Endodermal cell (in vitro differentiated cells): ENCODE measurements at regions not wholly inside any gene's neighbourhood (a gene's known extent, or its start where the extent isn't known, plus 50 kb on each side); places are given as distances from the start of the nearest gene placed in this dataset.

Experiments used
- DNase-seq: peaks from one replicate; pipeline ENCODE4 v3.0.0-alpha.2; 2017
- H3K27ac ChIP-seq: 2 replicates; pipeline ENCODE4 v1.5.1; 2013; ENCODE audit warnings: mild to moderate bottlenecking, low read depth, low read length, moderate library complexity
- H3K27me3 ChIP-seq: 2 replicates; pipeline ENCODE4 v1.6.1; 2013; ENCODE audit warnings: mild to moderate bottlenecking, low read length, moderate library complexity; ENCODE audit not compliant: insufficient read depth, control insufficient read depth, poor library complexity, severe bottlenecking
- H3K36me3 ChIP-seq: 2 replicates; pipeline ENCODE4 v1.7.0; 2013; ENCODE audit warnings: mild to moderate bottlenecking, low read length, moderate library complexity; ENCODE audit not compliant: control insufficient read depth, insufficient read depth
- H3K4me1 ChIP-seq: one replicate; pipeline ENCODE4 v1.7.0; 2013; ENCODE audit warnings: low read length; ENCODE audit not compliant: control insufficient read depth, insufficient read depth
- H3K4me3 ChIP-seq: 2 replicates; pipeline ENCODE4 v1.5.1; 2013; ENCODE audit warnings: mild to moderate bottlenecking, low read length, moderate library complexity
- H3K9ac ChIP-seq: 2 replicates; pipeline ENCODE4 v1.6.1; 2013; ENCODE audit warnings: mild to moderate bottlenecking, low read length, moderate library complexity; ENCODE audit not compliant: poor library complexity, severe bottlenecking; ENCODE audit errors: extremely low read depth
- H3K9me3 ChIP-seq: 2 replicates; pipeline ENCODE4 v1.6.1; 2013; ENCODE audit warnings: mild to moderate bottlenecking, low read length, moderate library complexity; ENCODE audit not compliant: control insufficient read depth
- H3K27ac Mint-ChIP-seq: 2 replicates; pipeline ENCODE4 v1.8.0; 2020; ENCODE audit warnings: mixed read lengths
- H3K27me3 Mint-ChIP-seq: 2 replicates; pipeline ENCODE4 v1.8.0; 2021; ENCODE audit warnings: mild to moderate bottlenecking, mixed read lengths; ENCODE audit not compliant: insufficient read depth
- H3K36me3 Mint-ChIP-seq: 2 replicates; pipeline ENCODE4 v1.8.0; 2020; ENCODE audit warnings: low read depth, mixed read lengths
- H3K4me1 Mint-ChIP-seq: 2 replicates; pipeline ENCODE4 v1.8.0; 2020; ENCODE audit warnings: mixed read lengths
- H3K4me3 Mint-ChIP-seq: 2 replicates; pipeline ENCODE4 v1.8.0; 2020; ENCODE audit warnings: mild to moderate bottlenecking, moderate library complexity, mixed read lengths
- H3K9me3 Mint-ChIP-seq: 2 replicates; pipeline ENCODE4 v1.8.0; 2020; ENCODE audit warnings: mild to moderate bottlenecking, mixed read lengths
- WGBS, 2 experiments: methylation state at CpG; one replicate each; pipeline versions ENCODE4 v1.1.5 to v1.1.7; 2013; ENCODE audit warnings: missing lambda C conversion rate in 2 of 2, mixed read lengths in 1 of 2; ENCODE audit not compliant: insufficient coverage in 1 of 2, insufficient read length in 1 of 2; 5-methylcytosine and 5-hydroxymethylcytosine counted together
- TF ChIP-seq, protein P1 (sequence below): fragments of 200-600 bp; sonication (generic); conservative IDR thresholded peaks from 2 replicates; pipeline ENCODE4 v1.5.0; 2021; ENCODE audit warnings: antibody characterized with exemption, mild to moderate bottlenecking

DNA sequence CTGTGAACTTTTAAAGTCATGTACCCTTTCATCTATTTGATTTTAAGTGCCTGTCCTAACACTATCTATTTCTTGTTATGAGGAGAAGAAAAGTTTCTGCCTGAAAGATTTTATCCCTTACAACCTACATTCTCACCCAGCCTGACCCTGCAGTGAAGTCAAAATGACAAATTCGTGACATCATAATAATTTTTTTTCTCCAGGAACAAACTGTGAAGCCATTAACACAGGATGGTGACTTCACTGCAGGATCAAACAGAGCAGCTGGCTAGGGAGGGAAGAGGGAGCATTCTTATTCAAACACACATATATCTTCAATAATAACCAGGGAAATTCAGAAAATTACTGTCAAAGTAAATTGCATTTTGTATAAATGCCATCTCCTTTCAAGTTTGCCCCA is 147.8 kb upstream of the PRMT6 start:
- Mint-ChIP-seq H3K4me3 (no peak overlapping the region), H3K9me3 (no peaks in the 10 kb centered on the region), H3K27ac (no peak overlapping the region), H3K36me3 (no peaks in the 10 kb centered on the region), H3K27me3 (no peaks in the 10 kb centered on the region), H3K4me1 (no peaks in the 10 kb centered on the region)
- no peak overlapping the region for H3K27ac ChIP-seq
- 90% methylated on average over 1 of the region's 1 CpG; no CpG with 5 or more reads in 1 of the 2 experiments for WGBS, 2 experiments
- no peak for DNase-seq
- no peak overlapping the region for H3K4me3 ChIP-seq
- H3K9ac ChIP-seq = no peak overlapping the region
- H3K27me3 ChIP-seq = no peaks in the 10 kb centered on the region
- H3K4me1 ChIP-seq = no peaks in the 10 kb centered on the region
- TF ChIP-seq, protein P1, sequence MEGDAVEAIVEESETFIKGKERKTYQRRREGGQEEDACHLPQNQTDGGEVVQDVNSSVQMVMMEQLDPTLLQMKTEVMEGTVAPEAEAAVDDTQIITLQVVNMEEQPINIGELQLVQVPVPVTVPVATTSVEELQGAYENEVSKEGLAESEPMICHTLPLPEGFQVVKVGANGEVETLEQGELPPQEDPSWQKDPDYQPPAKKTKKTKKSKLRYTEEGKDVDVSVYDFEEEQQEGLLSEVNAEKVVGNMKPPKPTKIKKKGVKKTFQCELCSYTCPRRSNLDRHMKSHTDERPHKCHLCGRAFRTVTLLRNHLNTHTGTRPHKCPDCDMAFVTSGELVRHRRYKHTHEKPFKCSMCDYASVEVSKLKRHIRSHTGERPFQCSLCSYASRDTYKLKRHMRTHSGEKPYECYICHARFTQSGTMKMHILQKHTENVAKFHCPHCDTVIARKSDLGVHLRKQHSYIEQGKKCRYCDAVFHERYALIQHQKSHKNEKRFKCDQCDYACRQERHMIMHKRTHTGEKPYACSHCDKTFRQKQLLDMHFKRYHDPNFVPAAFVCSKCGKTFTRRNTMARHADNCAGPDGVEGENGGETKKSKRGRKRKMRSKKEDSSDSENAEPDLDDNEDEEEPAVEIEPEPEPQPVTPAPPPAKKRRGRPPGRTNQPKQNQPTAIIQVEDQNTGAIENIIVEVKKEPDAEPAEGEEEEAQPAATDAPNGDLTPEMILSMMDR = no peak
- no peaks in the 10 kb centered on the region for H3K36me3 ChIP-seq
- H3K9me3 ChIP-seq = no peaks in the 10 kb centered on the region

GRCh38 chr1:106910798-106911197 is 145.7 kb upstream of the PRMT6 start:
- Histone ChIP-seq H3K27me3 (no peaks in the 10 kb centered on the region), H3K27ac (no peak overlapping the region), H3K4me3 (no peak overlapping the region), H3K4me1 (no peaks in the 10 kb centered on the region), H3K36me3 (no peaks in the 10 kb centered on the region), H3K9me3 (no peaks in the 10 kb centered on the region), H3K9ac (no peak overlapping the region)
- WGBS, 2 experiments = 91 to 100% methylated on average over 2 to 3 of the region's 3 CpGs
- no peaks in the 10 kb centered on the region for H3K27me3 Mint-ChIP-seq
- TF ChIP-seq, protein P1 = no peak
- no peak overlapping the region for H3K4me3 Mint-ChIP-seq
- DNase-seq = no peak
- no peaks in the 10 kb centered on the region for H3K4me1 Mint-ChIP-seq
- no peak overlapping the region for H3K27ac Mint-ChIP-seq
- no peaks in the 10 kb centered on the region for H3K36me3 Mint-ChIP-seq
- H3K9me3 Mint-ChIP-seq = no peaks in the 10 kb centered on the region

GRCh38 chr1:106912131-106912530 is 144.3 kb upstream of the PRMT6 start:
- Histone ChIP-seq H3K4me1 (no peaks in the 10 kb centered on the region), H3K4me3 (no peak overlapping the region), H3K27ac (no peak overlapping the region), H3K9me3 (no peaks in the 10 kb centered on the region), H3K27me3 (no peaks in the 10 kb centered on the region), H3K36me3 (no peaks in the 10 kb centered on the region), H3K9ac (no peak overlapping the region)
- Mint-ChIP-seq H3K9me3 (no peaks in the 10 kb centered on the region), H3K4me3 (no peak overlapping the region), H3K27ac (no peak overlapping the region), H3K27me3 (no peaks in the 10 kb centered on the region), H3K36me3 (no peaks in the 10 kb centered on the region), H3K4me1 (no peaks in the 10 kb centered on the region)
- no peak for DNase-seq
- 94 to 100% methylated on average over 2 of the region's 3 CpGs for WGBS, 2 experiments
- TF ChIP-seq, protein P1 = no peak
